T-helper 1 cell (primary cell): ENCODE measurements at regions not wholly inside any gene's neighbourhood (a gene's known extent, or its start where the extent isn't known, plus 50 kb on each side); places are given as distances from the start of the nearest gene placed in this dataset.
"Not testable (repeated sequence)": the region's sequence is repeated elsewhere in the genome, so short reads cannot be mapped to it uniquely, and the experiment has no call there.

ENCODE experiments used
- DNase-seq, 5 donors: peaks; one replicate each; pipeline ENCODE4 v3.0.0-alpha.2; 2012 to 2020

GRCh38 chr11:14573539-14574057 is 53.4 kb upstream of the PSMA1 start:
- not testable (repeated sequence) for DNase-seq

GRCh38 chr11:14577292-14577691 is 57.1 kb upstream of the PSMA1 start:
- peak in 1 of 5 donors; percentile 75 for DNase-seq

- DNase-seq, result peak in 1 of 5 donors; percentile 80
Observed at GRCh38 chr11:14577835-14578529, 57.8 kb upstream of the PSMA1 start.

GRCh38 chr11:14578541-14578956 is 58.4 kb upstream of the PSMA1 start:
- peak; percentile 26 to 97 (median 71) for DNase-seq

- DNase-seq, result no peak
Observed at GRCh38 chr11:14579646-14580045, 59.5 kb upstream of the PSMA1 start.

- no peak for DNase-seq
Observed at GRCh38 chr11:14582793-14583192, 60.8 kb upstream of the PDE3B start.

- no peak for DNase-seq
Observed at GRCh38 chr11:14583252-14584034, 60.2 kb upstream of the PDE3B start.

- DNase-seq, result no peak
Observed at GRCh38 chr11:14584035-14584363, 59.6 kb upstream of the PDE3B start.

- DNase-seq, result no peak
Observed at GRCh38 chr11:14584595-14584994, 59.0 kb upstream of the PDE3B start.

GRCh38 chr11:14585438-14585837 is 58.2 kb upstream of the PDE3B start:
- no peak for DNase-seq

- no peak for DNase-seq
Observed at GRCh38 chr11:14587258-14587657, 56.3 kb upstream of the PDE3B start.

GRCh38 chr11:14588681-14589080 is 54.9 kb upstream of the PDE3B start:
- no peak for DNase-seq

GRCh38 chr11:14589421-14589820 is 54.2 kb upstream of the PDE3B start:
- no peak for DNase-seq

- DNase-seq, result not testable (repeated sequence)
Observed at GRCh38 chr11:14591046-14591445, 52.6 kb upstream of the PDE3B start.

- DNase-seq, result no peak
Observed at GRCh38 chr11:14593671-14594070, 49.9 kb upstream of the PDE3B start.
